Tibial nerve (tissue), 4 donors: ENCODE measurements at regions not wholly inside any gene's neighbourhood (a gene's known extent, or its start where the extent isn't known, plus 50 kb on each side); places are given as distances from the start of the nearest gene placed in this dataset.

Source experiments
- DNase-seq, 2 donors: peaks; one replicate each; pipeline ENCODE4 v3.0.0-alpha.2; 2019; ENCODE audit warnings: low spot score in 2 of 2
- H3K27ac ChIP-seq, 4 donors: fragments of 200-600 bp; sonication (generic) in 3 of 4; one replicate each; pipeline ENCODE4 v1.5.1; 2017 to 2019; ENCODE audit warnings: mild to moderate bottlenecking in 1 of 4
- H3K27me3 ChIP-seq, 2 donors: fragments of 200-600 bp; sonication (generic) in 1 of 2; one replicate each; pipeline versions ENCODE4 v1.5.1 to v1.6.0; 2017 to 2019
- H3K36me3 ChIP-seq, 3 donors: fragments of 200-600 bp; sonication (generic); one replicate each; pipeline ENCODE4 v1.5.1; 2018 to 2019
- H3K4me1 ChIP-seq, 4 donors: fragments of 200-600 bp; sonication (generic) in 3 of 4; one replicate each; pipeline ENCODE4 v1.5.1; 2017 to 2019
- H3K4me3 ChIP-seq, 4 donors: fragments of 200-600 bp; sonication (generic) in 3 of 4; one replicate each; pipeline ENCODE4 v1.5.1; 2017 to 2019; ENCODE audit warnings: mild to moderate bottlenecking in 1 of 4, moderate library complexity in 1 of 4
- H3K9me3 ChIP-seq, 4 donors: fragments of 200-600 bp; sonication (generic) in 3 of 4; one replicate each; pipeline ENCODE4 v1.5.1; 2017 to 2019
- CTCF ChIP-seq, 5 experiments: fragments of 200-600 bp in 3 of 5; fragments of 450-650 bp in 2 of 5; sonication (generic) in 3 of 5; IDR thresholded peaks; one replicate each; pipeline ENCODE4 v1.5.1; 2016 to 2019; ENCODE audit warnings: antibody characterized with exemption in 5 of 5, mild to moderate bottlenecking in 3 of 5, moderate library complexity in 2 of 5
- EP300 ChIP-seq, 2 donors: sonication (generic); formaldehyde crosslinking; IDR thresholded peaks; one replicate each; pipeline ENCODE4 v1.6.1; 2017; ENCODE audit warnings: antibody characterized with exemption in 2 of 2, mild to moderate bottlenecking in 1 of 2
- POLR2A ChIP-seq, 2 donors: fragments of 450-650 bp; IDR thresholded peaks; one replicate each; pipeline ENCODE4 v1.6.1; 2017; ENCODE audit warnings: antibody characterized with exemption in 2 of 2, mild to moderate bottlenecking in 2 of 2, moderate library complexity in 2 of 2
- WGBS, 2 donors: methylation state at CpG; one replicate each; pipeline ENCODE4 v1.1.5; 2018; 5-methylcytosine and 5-hydroxymethylcytosine counted together

- DNase-seq = no peak
- WGBS, 2 donors = 71 to 100% methylated on average over 1 to 3 of the region's 4 CpGs
- TF ChIP-seq POLR2A (IDR thresholded peaks at IDR 0.05) (no peak), EP300 (IDR thresholded peaks at IDR 0.05) (no peak)
- Histone ChIP-seq H3K27ac (no peak overlapping the region), H3K9me3 (no peaks in the 10 kb centered on the region), H3K4me3 (no peak overlapping the region), H3K4me1 (no peaks in the 10 kb centered on the region), H3K27me3 (no peaks in the 10 kb centered on the region), H3K36me3 (no peaks in the 10 kb centered on the region)
These were observed 64.8 kb downstream of the PJA1 start for GRCh38 chrX:69100478-69100877.

GRCh38 chrX:69097451-69098236, 67.6 kb downstream of the PJA1 start:
- Histone ChIP-seq H3K36me3 (no peaks in the 10 kb centered on the region), H3K27ac (no peak overlapping the region), H3K9me3 (no peaks in the 10 kb centered on the region), H3K4me1 (peaks cover 0 to 6% (median 0%) of the 10 kb centered on the region in 4 donors), H3K27me3 (no peaks in the 10 kb centered on the region), H3K4me3 (no peak overlapping the region)
- no peak for DNase-seq
- TF ChIP-seq CTCF (IDR thresholded peaks at IDR 0.05) (no peak), EP300 (IDR thresholded peaks at IDR 0.05) (no peak), POLR2A (IDR thresholded peaks at IDR 0.05) (no peak)
- 82 to 91% methylated on average over 9 to 14 of the region's 14 CpGs for WGBS, 2 donors

- WGBS, 2 donors = 34 to 74% methylated on average over 7 of the region's 7 CpGs
- Histone ChIP-seq H3K27me3 (no peaks in the 10 kb centered on the region), H3K4me3 (no peak overlapping the region), H3K9me3 (no peaks in the 10 kb centered on the region), H3K27ac (no peak overlapping the region), H3K4me1 (peaks cover 0 to 6% (median 0%) of the 10 kb centered on the region in 4 donors), H3K36me3 (no peaks in the 10 kb centered on the region)
- no peak for DNase-seq
- TF ChIP-seq POLR2A (IDR thresholded peaks at IDR 0.05) = no peak
- no peak for TF ChIP-seq EP300 (IDR thresholded peaks at IDR 0.05)
- TF ChIP-seq CTCF (IDR thresholded peaks at IDR 0.05) = no peak
These were observed 68.3 kb downstream of the PJA1 start for GRCh38 chrX:69096963-69097362.

GRCh38 chrX:69094977-69095669, 70.1 kb downstream of the PJA1 start:
- peaks cover 0 to 3% of the 10 kb centered on the region in 2 donors for H3K27me3 ChIP-seq
- peaks cover 0 to 6% (median 0%) of the 10 kb centered on the region in 4 donors for H3K4me1 ChIP-seq
- TF ChIP-seq POLR2A (IDR thresholded peaks at IDR 0.05) (no peak), CTCF (IDR thresholded peaks at IDR 0.05) (no peak), EP300 (IDR thresholded peaks at IDR 0.05) (no peak)
- H3K27ac ChIP-seq = no peak overlapping the region
- DNase-seq = no peak
- no peak overlapping the region for H3K4me3 ChIP-seq
- WGBS, 2 donors = 70 to 83% methylated on average over 2 to 3 of the region's 3 CpGs
- H3K9me3 ChIP-seq = no peaks in the 10 kb centered on the region
- H3K36me3 ChIP-seq = no peaks in the 10 kb centered on the region

GRCh38 chrX:69093960-69094871, 71.0 kb downstream of the PJA1 start:
- Histone ChIP-seq H3K9me3 (no peaks in the 10 kb centered on the region), H3K36me3 (no peaks in the 10 kb centered on the region), H3K4me3 (no peak overlapping the region), H3K27ac (no peak overlapping the region), H3K27me3 (peaks cover 0 to 3% of the 10 kb centered on the region in 2 donors), H3K4me1 (peaks cover 0 to 6% (median 0%) of the 10 kb centered on the region in 4 donors)
- 52 to 60% methylated on average over 19 of the region's 19 CpGs for WGBS, 2 donors
- peak; percentile 33 to 56 for DNase-seq
- TF ChIP-seq EP300 (IDR thresholded peaks at IDR 0.05) (no peak), POLR2A (IDR thresholded peaks at IDR 0.05) (no peak), CTCF (IDR thresholded peaks at IDR 0.05) (peak; percentile 24 to 59 (median 49))
